GM06990 (cell line): ENCODE measurements at regions not wholly inside any gene's neighbourhood (a gene's known extent, or its start where the extent isn't known, plus 50 kb on each side); places are given as distances from the start of the nearest gene placed in this dataset.

Source experiments
- DNase-seq: peaks from one replicate; pipeline ENCODE4 v3.0.0-alpha.2; 2011; ENCODE audit not compliant: insufficient read length; ENCODE audit errors: extremely low read depth
- H3K27me3 ChIP-seq: replicated peaks from 2 replicates; pipeline ENCODE4 v1.6.0; 2011; ENCODE audit warnings: low read length; ENCODE audit not compliant: control insufficient read depth, insufficient read depth
- H3K36me3 ChIP-seq: 2 replicates; pipeline ENCODE4 v1.5.1; 2011; ENCODE audit warnings: low read length; ENCODE audit not compliant: control insufficient read depth, insufficient read depth
- H3K4me3 ChIP-seq: replicated peaks from 2 replicates; pipeline ENCODE4 v1.5.1; 2011; ENCODE audit warnings: low read depth, mild to moderate bottlenecking, control low read depth, low read length
- CTCF ChIP-seq: IDR thresholded peaks from 2 replicates; pipeline ENCODE4 v1.5.1; 2011; ENCODE audit warnings: low read length, control low read depth, mild to moderate bottlenecking, inconsistent platforms; ENCODE audit not compliant: insufficient read depth, poor library complexity, severe bottlenecking

DNA sequence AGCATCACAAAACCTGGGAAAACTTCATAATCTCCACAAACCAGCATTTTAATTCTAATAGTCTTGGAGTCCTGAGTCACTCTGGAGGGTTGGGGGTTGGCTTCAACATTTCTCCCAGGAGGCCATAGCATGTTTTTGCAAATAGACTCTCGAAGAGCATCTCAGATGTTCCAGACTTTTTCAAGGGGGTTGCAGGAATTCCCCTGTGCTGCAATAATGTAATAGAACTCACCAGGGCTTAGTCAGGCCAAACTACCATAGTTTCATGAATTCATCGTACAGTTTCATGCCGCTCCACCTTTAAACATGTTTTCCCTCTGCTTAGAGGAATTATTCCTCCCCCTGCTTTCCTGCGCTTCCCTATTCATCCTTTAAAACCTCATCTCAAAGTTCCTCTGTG, 499.5 kb upstream of the KLF4 start:
- Histone ChIP-seq H3K4me3 (no peak overlapping the region), H3K27me3 (0 out of 2 replicates have a peak, but pooled peaks cover 1% of the 10 kb centered on the region), H3K36me3 (no peaks in the 10 kb centered on the region)
- no peak for TF ChIP-seq CTCF
- no peak for DNase-seq

DNA sequence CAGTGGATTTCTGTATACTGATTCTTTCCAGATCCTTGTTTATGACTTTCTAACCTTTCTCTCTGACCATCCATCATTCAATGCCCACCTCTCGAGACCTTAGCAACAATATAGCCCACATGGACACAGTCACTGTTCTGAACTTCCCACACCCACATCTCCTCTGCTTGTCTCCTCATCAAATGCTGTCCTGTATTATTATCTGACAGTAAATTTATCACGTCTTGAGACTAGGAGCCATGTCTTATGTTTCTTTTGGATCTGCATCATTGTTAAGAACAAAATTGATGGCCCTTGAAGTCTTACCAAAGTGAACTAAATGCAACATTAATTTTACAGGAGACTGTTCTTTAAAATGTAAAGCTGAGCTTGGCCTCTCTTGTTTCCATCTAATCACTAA, 495.4 kb upstream of the KLF4 start:
- no peak overlapping the region for H3K4me3 ChIP-seq
- DNase-seq: no peak
- no peak for TF ChIP-seq CTCF
- H3K27me3 ChIP-seq: 0 out of 2 replicates have a peak, but pooled peaks cover 1% of the 10 kb centered on the region
- H3K36me3 ChIP-seq: no peaks in the 10 kb centered on the region

DNA sequence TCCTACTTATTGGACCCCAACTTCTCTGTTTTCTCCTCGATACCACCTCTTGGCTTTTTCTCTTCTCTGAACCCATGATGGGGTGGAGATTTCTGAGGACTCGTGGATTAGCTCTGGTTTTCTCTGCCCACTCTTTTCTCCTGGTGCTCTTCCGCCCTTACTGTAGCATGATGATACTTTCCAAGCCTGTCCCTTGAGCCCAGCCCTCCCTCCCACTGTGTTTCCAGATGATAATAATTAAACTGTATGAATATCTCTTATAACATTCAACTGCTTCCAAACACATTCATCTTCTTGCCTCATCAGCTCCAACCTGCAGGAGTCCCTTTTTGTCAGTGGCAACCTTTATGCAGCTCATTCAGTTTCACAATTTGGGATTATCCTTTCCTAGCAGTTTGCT, 494.2 kb upstream of the KLF4 start:
- no peak for DNase-seq
- Histone ChIP-seq H3K27me3 (0 out of 2 replicates have a peak, but pooled peaks cover 1% of the 10 kb centered on the region), H3K36me3 (no peaks in the 10 kb centered on the region), H3K4me3 (no peak overlapping the region)
- TF ChIP-seq CTCF: no peak

DNA sequence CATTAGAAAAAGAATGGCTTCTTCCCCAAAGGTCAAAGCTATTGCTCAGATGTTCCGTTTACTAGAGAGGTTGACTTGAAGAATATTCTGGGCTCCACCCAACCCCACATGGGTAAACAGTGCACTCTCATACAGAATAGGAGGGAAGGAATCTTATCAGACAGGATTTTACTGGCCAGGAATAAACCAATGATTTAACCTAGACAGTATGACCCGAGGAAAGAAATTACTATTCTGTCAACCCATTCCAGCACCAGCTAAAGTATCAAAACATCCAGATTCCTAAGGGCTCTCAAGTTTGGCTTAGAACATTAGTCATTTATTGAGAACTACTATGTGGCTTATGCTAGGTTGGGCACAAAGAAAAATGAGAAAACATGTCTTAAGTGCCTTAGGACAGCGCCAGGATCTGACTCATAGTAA, 493.6 kb upstream of the KLF4 start:
- no peak for DNase-seq
- Histone ChIP-seq H3K4me3 (no peak overlapping the region), H3K27me3 (0 out of 2 replicates have a peak, but pooled peaks cover 1% of the 10 kb centered on the region), H3K36me3 (no peaks in the 10 kb centered on the region)
- no peak for TF ChIP-seq CTCF

GRCh38 chr9:107982745-107983144, 493.2 kb upstream of the KLF4 start:
- TF ChIP-seq CTCF: no peak
- H3K4me3 ChIP-seq: no peak overlapping the region
- H3K27me3 ChIP-seq: 0 out of 2 replicates have a peak, but pooled peaks cover 1% of the 10 kb centered on the region
- DNase-seq: no peak
- no peaks in the 10 kb centered on the region for H3K36me3 ChIP-seq

DNA sequence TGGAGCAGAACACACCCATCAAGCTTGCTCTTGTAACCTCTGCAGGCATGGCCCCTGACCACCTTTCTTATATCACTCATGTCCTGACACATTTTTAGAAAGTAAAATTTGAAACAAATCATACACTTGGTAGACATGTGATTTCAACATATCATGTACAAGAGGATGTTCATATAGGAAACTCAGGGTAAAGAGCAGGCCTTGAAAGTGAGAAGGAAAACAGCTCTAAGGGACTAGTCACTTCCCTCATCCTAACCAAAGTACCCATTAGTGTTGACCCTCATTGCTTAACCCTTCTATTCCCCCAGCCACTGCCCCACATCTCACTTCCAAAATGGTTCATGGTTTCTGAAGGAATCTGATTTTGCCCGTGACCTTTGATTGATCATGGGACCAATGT, 492.4 kb upstream of the KLF4 start:
- H3K36me3 ChIP-seq: no peaks in the 10 kb centered on the region
- no peak for DNase-seq
- TF ChIP-seq CTCF: no peak
- H3K27me3 ChIP-seq: no peaks in the 10 kb centered on the region
- no peak overlapping the region for H3K4me3 ChIP-seq
